ENCODE measurements at regions not wholly inside any gene's neighbourhood (a gene's known extent, or its start where the extent isn't known, plus 50 kb on each side); places are given as distances from the start of the nearest gene placed in this dataset.

DNA sequence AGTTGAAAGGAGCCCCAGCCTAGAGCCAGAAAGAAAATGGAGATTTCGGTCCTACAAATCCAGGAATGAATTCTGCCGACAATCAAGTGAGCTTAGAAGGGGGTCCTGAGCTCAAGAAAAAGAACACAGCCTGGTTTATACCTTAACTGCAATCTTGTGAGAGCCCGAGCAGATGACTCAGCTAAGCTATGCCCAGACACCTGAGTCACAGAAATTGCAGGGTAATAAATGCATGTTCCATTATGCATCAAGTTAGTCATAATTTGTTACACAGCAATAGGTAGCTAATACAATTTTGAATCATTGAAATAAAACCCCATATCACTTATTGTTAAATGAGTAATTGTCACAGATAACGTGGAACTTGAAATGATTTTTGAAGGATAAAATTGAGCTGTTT lies 111.8 kb upstream of the FOXP2 start:
- no peak overlapping the region for H3K4me3 Mint-ChIP-seq
- intact Hi-C loops (cut with micrococcal nuclease): no loop called here
- TF ChIP-seq, protein P1, sequence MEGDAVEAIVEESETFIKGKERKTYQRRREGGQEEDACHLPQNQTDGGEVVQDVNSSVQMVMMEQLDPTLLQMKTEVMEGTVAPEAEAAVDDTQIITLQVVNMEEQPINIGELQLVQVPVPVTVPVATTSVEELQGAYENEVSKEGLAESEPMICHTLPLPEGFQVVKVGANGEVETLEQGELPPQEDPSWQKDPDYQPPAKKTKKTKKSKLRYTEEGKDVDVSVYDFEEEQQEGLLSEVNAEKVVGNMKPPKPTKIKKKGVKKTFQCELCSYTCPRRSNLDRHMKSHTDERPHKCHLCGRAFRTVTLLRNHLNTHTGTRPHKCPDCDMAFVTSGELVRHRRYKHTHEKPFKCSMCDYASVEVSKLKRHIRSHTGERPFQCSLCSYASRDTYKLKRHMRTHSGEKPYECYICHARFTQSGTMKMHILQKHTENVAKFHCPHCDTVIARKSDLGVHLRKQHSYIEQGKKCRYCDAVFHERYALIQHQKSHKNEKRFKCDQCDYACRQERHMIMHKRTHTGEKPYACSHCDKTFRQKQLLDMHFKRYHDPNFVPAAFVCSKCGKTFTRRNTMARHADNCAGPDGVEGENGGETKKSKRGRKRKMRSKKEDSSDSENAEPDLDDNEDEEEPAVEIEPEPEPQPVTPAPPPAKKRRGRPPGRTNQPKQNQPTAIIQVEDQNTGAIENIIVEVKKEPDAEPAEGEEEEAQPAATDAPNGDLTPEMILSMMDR (IDR thresholded peaks at IDR 0.05): no peak
- H3K9me3 Mint-ChIP-seq: no peaks in the 10 kb centered on the region
- ChIA-PET CTCF (no interaction called here), POLR2A (no interaction called here)
- H3K4me1 Mint-ChIP-seq: no peaks in the 10 kb centered on the region
- DNase-seq: no peak
- no peaks in the 10 kb centered on the region for H3K36me3 Mint-ChIP-seq (ENCODE audit: low read depth)
- H3K27ac Mint-ChIP-seq: no peak overlapping the region
- no peak for ATAC-seq (ENCODE audit: low read depth)
- H3K27me3 Mint-ChIP-seq: no peaks in the 10 kb centered on the region

GRCh38 chr7:114298011-114298410 lies 116.6 kb upstream of the FOXP2 start:
- intact Hi-C loops (cut with micrococcal nuclease): no loop called here
- ChIA-PET CTCF (no interaction called here), POLR2A (no interaction called here)
- H3K36me3 Mint-ChIP-seq (ENCODE audit: low read depth): no peaks in the 10 kb centered on the region
- ATAC-seq (ENCODE audit: low read depth): no peak
- H3K27me3 Mint-ChIP-seq: no peaks in the 10 kb centered on the region
- no peak overlapping the region for H3K27ac Mint-ChIP-seq
- DNase-seq: no peak
- H3K4me1 Mint-ChIP-seq: no peaks in the 10 kb centered on the region
- TF ChIP-seq, protein P1 (IDR thresholded peaks at IDR 0.05): no peak
- H3K4me3 Mint-ChIP-seq: no peak overlapping the region
- H3K9me3 Mint-ChIP-seq: no peaks in the 10 kb centered on the region

- POLR2A ChIA-PET: no interaction called here
- no peaks in the 10 kb centered on the region for H3K36me3 Mint-ChIP-seq (ENCODE audit: low read depth)
- no peak for DNase-seq
- ATAC-seq (ENCODE audit: low read depth): no peak
- intact Hi-C loops (cut with micrococcal nuclease): no loop called here
- TF ChIP-seq, protein P1 (IDR thresholded peaks at IDR 0.05): no peak
- no peaks in the 10 kb centered on the region for H3K9me3 Mint-ChIP-seq
- H3K4me3 Mint-ChIP-seq: no peak overlapping the region
- CTCF ChIA-PET: no interaction called here
- H3K27me3 Mint-ChIP-seq: no peaks in the 10 kb centered on the region
- no peaks in the 10 kb centered on the region for H3K4me1 Mint-ChIP-seq
- no peak overlapping the region for H3K27ac Mint-ChIP-seq
Observed at GRCh38 chr7:114297121-114297520, 117.5 kb upstream of the FOXP2 start.

GRCh38 chr7:114295522-114295921 lies 119.1 kb upstream of the FOXP2 start:
- no peak overlapping the region for H3K4me3 Mint-ChIP-seq
- H3K27me3 Mint-ChIP-seq: no peaks in the 10 kb centered on the region
- ATAC-seq (ENCODE audit: low read depth): no peak
- ChIA-PET POLR2A (no interaction called here), CTCF (no interaction called here)
- no peaks in the 10 kb centered on the region for H3K36me3 Mint-ChIP-seq (ENCODE audit: low read depth)
- TF ChIP-seq, protein P1 (IDR thresholded peaks at IDR 0.05): no peak
- no peaks in the 10 kb centered on the region for H3K4me1 Mint-ChIP-seq
- no peak for DNase-seq
- intact Hi-C loops (cut with micrococcal nuclease): no loop called here
- H3K9me3 Mint-ChIP-seq: no peaks in the 10 kb centered on the region
- H3K27ac Mint-ChIP-seq: no peak overlapping the region

GRCh38 chr7:114294036-114294435 lies 120.6 kb upstream of the FOXP2 start:
- Mint-ChIP-seq H3K27ac (no peak overlapping the region), H3K36me3 (ENCODE audit: low read depth) (no peaks in the 10 kb centered on the region), H3K9me3 (no peaks in the 10 kb centered on the region), H3K27me3 (no peaks in the 10 kb centered on the region), H3K4me3 (no peak overlapping the region), H3K4me1 (no peaks in the 10 kb centered on the region)
- TF ChIP-seq, protein P1 (IDR thresholded peaks at IDR 0.05): no peak
- ATAC-seq (ENCODE audit: low read depth) (no peak), DNase-seq (no peak)
- POLR2A ChIA-PET: no interaction called here
- CTCF ChIA-PET: no interaction called here
- intact Hi-C loops (cut with micrococcal nuclease): no loop called here
